Neural progenitor cell (in vitro differentiated cells): ENCODE measurements at regions not wholly inside any gene's neighbourhood (a gene's known extent, or its start where the extent isn't known, plus 50 kb on each side); places are given as distances from the start of the nearest gene placed in this dataset.

ENCODE experiments used
- DNase-seq: peaks from one replicate; pipeline ENCODE4 v3.0.0-alpha.2; 2016; ENCODE audit warnings: low spot score
- H2AFZ ChIP-seq: fragments of 200-600 bp; sonication (generic); replicated peaks from 2 replicates; pipeline ENCODE4 v1.6.1; 2016; ENCODE audit warnings: antibody characterized with exemption
- H3F3A ChIP-seq: fragments of 200-600 bp; sonication (generic); 2 replicates; pipeline ENCODE4 v1.6.1; 2016; ENCODE audit warnings: antibody characterized with exemption, low read depth
- H3K27ac ChIP-seq: fragments of 200-600 bp; sonication (generic); 2 replicates; pipeline ENCODE4 v1.5.1; 2016; ENCODE audit warnings: mild to moderate bottlenecking
- H3K27me3 ChIP-seq: fragments of 200-600 bp; sonication (generic); 2 replicates; pipeline ENCODE4 v1.6.1; 2016; ENCODE audit warnings: mild to moderate bottlenecking, moderate library complexity
- H3K36me3 ChIP-seq: fragments of 200-600 bp; sonication (generic); 2 replicates; pipeline ENCODE4 v1.5.1; 2016
- H3K4me1 ChIP-seq: fragments of 200-600 bp; sonication (generic); 2 replicates; pipeline ENCODE4 v1.6.1; 2016; ENCODE audit warnings: mixed run types
- H3K4me2 ChIP-seq: fragments of 200-600 bp; sonication (generic); 2 replicates; pipeline ENCODE4 v1.6.1; 2016
- H3K4me3 ChIP-seq: fragments of 200-600 bp; sonication (generic); 2 replicates; pipeline ENCODE4 v1.5.1; 2016
- H3K79me2 ChIP-seq: fragments of 200-600 bp; sonication (generic); 2 replicates; pipeline ENCODE4 v1.6.1; 2016; ENCODE audit warnings: low read depth
- H3K9ac ChIP-seq: fragments of 200-600 bp; sonication (generic); 2 replicates; pipeline ENCODE4 v1.6.1; 2016
- H3K9me3 ChIP-seq: fragments of 200-600 bp; sonication (generic); 2 replicates; pipeline ENCODE4 v1.5.1; 2016; ENCODE audit warnings: low read depth
- H4K20me1 ChIP-seq: fragments of 200-600 bp; sonication (generic); 2 replicates; pipeline ENCODE4 v1.6.1; 2016; ENCODE audit warnings: low read depth
- H3K27ac Mint-ChIP-seq: 3 replicates; pipeline ENCODE4 v1.8.0; 2021; ENCODE audit warnings: mixed read lengths
- H3K27me3 Mint-ChIP-seq: 2 replicates; pipeline ENCODE4 v1.8.0; 2022; ENCODE audit warnings: low read depth, mild to moderate bottlenecking, inconsistent platforms, moderate library complexity, mixed read lengths; ENCODE audit not compliant: insufficient read depth
- H3K36me3 Mint-ChIP-seq: 3 replicates; pipeline ENCODE4 v1.8.0; 2021; ENCODE audit warnings: mixed read lengths
- H3K4me1 Mint-ChIP-seq: 3 replicates; pipeline ENCODE4 v1.8.0; 2021; ENCODE audit warnings: mixed read lengths
- H3K4me3 Mint-ChIP-seq: 3 replicates; pipeline ENCODE4 v1.8.0; 2021; ENCODE audit warnings: mild to moderate bottlenecking, moderate library complexity, mixed read lengths
- H3K9me3 Mint-ChIP-seq: 3 replicates; pipeline ENCODE4 v1.8.0; 2020; ENCODE audit warnings: mixed read lengths
- EZH2 ChIP-seq: fragments of 200-600 bp; sonication (generic); IDR thresholded peaks from 2 replicates; pipeline ENCODE4 v1.6.1; 2017; ENCODE audit warnings: antibody characterized with exemption, mild to moderate bottlenecking, moderate library complexity
- EZH2phosphoT487 ChIP-seq: fragments of 200-600 bp; sonication (generic); IDR thresholded peaks from 2 replicates; pipeline ENCODE4 v1.6.1; 2017; ENCODE audit warnings: antibody characterized with exemption
- TF ChIP-seq, protein P1 (sequence below): fragments of 200-600 bp; sonication (generic); IDR thresholded peaks from 2 replicates; pipeline ENCODE4 v1.5.1; 2017; ENCODE audit warnings: antibody characterized with exemption, mild to moderate bottlenecking

DNA sequence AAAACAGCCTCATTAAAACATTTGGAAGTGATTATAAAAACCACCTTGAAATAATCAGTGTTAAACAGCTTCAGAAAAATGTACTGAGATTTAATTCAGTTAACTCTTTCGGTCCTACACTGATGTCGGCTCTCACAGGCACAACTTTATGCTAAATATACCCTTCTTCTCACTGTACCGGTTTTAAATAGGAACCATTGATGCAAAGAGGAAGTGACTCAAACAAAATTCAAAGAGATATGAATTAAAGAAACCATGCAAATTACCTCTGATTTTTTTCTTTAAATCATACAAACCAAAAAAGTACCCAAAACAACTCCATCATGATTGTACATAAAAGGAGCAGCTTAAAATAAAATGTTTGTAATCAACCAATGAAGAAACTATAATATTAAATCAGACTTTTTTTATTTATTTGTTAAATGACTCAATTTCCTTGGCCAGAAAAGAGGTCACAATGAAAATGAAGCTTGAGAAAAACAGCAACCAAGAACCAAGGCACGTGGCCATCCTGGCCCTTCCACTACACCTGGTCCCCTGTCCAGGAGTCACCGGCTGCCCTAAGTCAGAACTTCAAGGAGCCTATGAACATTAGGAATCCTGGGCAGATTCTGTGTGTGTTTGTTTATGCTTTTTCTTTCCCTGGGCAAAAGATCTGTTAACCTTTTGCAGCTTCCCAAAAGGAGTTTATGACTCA, 73.0 kb upstream of the CABCOCO1 start:
- Mint-ChIP-seq H3K9me3 (no peaks in the 10 kb centered on the region), H3K36me3 (no peaks in the 10 kb centered on the region), H3K4me1 (peaks cover 4% of the 10 kb centered on the region), H3K4me3 (no peak overlapping the region), H3K27ac (no peak overlapping the region), H3K27me3 (no peaks in the 10 kb centered on the region)
- Histone ChIP-seq H2AFZ (no peak overlapping the region), H4K20me1 (no peaks in the 10 kb centered on the region), H3K27ac (no peak overlapping the region), H3K27me3 (no peaks in the 10 kb centered on the region), H3K4me2 (no peak overlapping the region), H3K36me3 (no peaks in the 10 kb centered on the region), H3K4me1 (no peaks in the 10 kb centered on the region), H3K79me2 (no peaks in the 10 kb centered on the region), H3K4me3 (no peak overlapping the region), H3K9ac (no peak overlapping the region), H3F3A (no peaks in the 10 kb centered on the region), H3K9me3 (no peaks in the 10 kb centered on the region)
- no peak for DNase-seq
- TF ChIP-seq, protein P1, sequence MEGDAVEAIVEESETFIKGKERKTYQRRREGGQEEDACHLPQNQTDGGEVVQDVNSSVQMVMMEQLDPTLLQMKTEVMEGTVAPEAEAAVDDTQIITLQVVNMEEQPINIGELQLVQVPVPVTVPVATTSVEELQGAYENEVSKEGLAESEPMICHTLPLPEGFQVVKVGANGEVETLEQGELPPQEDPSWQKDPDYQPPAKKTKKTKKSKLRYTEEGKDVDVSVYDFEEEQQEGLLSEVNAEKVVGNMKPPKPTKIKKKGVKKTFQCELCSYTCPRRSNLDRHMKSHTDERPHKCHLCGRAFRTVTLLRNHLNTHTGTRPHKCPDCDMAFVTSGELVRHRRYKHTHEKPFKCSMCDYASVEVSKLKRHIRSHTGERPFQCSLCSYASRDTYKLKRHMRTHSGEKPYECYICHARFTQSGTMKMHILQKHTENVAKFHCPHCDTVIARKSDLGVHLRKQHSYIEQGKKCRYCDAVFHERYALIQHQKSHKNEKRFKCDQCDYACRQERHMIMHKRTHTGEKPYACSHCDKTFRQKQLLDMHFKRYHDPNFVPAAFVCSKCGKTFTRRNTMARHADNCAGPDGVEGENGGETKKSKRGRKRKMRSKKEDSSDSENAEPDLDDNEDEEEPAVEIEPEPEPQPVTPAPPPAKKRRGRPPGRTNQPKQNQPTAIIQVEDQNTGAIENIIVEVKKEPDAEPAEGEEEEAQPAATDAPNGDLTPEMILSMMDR, result no peak
- TF ChIP-seq EZH2phosphoT487 (no peak), EZH2 (no peak)

DNA sequence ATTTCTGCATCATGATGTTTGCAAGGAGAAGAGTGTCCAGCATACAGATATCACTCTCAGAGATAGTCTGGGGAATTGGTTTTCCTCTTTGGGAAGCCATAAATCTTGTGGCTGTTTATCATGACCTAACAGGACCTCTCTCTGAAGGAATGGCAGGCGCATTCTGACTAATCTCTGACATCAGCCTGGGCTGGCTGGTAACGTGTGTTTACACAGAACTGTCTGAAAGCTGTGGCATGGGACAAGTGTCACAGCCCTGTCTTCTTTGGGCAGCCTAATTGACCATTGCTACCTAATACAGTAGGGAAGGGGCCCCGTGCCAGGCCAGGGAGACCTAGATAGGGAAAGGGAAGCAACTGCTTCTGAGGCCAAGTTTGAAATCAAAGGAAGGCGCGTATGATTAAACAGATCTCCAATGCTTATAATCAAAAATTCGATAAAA, 73.9 kb upstream of the CABCOCO1 start:
- no peaks in the 10 kb centered on the region for H3K4me1 Mint-ChIP-seq
- no peaks in the 10 kb centered on the region for H4K20me1 ChIP-seq
- TF ChIP-seq, protein P1, result no peak
- TF ChIP-seq EZH2, result no peak
- TF ChIP-seq EZH2phosphoT487, result no peak
- no peak overlapping the region for H3K27ac ChIP-seq
- H3K27me3 Mint-ChIP-seq, result no peaks in the 10 kb centered on the region
- H3K4me1 ChIP-seq, result no peaks in the 10 kb centered on the region
- H3K4me3 Mint-ChIP-seq, result no peak overlapping the region
- H3K4me2 ChIP-seq, result no peak overlapping the region
- H3K9me3 ChIP-seq, result no peaks in the 10 kb centered on the region
- no peak for DNase-seq
- H3F3A ChIP-seq, result no peaks in the 10 kb centered on the region
- no peak overlapping the region for H2AFZ ChIP-seq
- no peaks in the 10 kb centered on the region for H3K79me2 ChIP-seq
- H3K27ac Mint-ChIP-seq, result no peak overlapping the region
- no peaks in the 10 kb centered on the region for H3K27me3 ChIP-seq
- no peaks in the 10 kb centered on the region for H3K9me3 Mint-ChIP-seq
- H3K36me3 Mint-ChIP-seq, result no peaks in the 10 kb centered on the region
- H3K36me3 ChIP-seq, result no peaks in the 10 kb centered on the region
- H3K4me3 ChIP-seq, result no peak overlapping the region
- no peak overlapping the region for H3K9ac ChIP-seq

DNA sequence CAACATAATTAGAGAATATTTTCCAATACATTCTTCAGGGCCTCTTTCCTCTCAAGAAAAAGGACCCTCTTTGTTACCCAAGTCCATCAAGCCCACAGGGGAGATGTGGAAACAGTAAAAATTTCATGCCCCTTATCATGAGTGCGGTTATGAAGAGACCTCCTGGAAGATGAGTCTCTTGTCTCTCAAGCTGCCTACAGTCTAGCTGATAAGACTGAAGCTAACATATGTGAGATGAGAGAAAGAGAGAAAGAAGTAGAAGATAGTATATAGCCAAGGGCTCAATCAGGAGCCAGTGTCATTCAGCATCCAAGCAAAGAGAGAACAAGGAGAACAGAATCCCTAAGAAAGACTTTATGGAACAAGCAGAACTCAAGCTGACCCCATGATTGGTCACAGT, 75.9 kb upstream of the CABCOCO1 start:
- Mint-ChIP-seq H3K27ac (no peak overlapping the region), H3K4me1 (no peaks in the 10 kb centered on the region), H3K9me3 (no peaks in the 10 kb centered on the region), H3K4me3 (no peak overlapping the region), H3K36me3 (no peaks in the 10 kb centered on the region), H3K27me3 (no peaks in the 10 kb centered on the region)
- H3K4me1 ChIP-seq, result no peaks in the 10 kb centered on the region
- H3K9ac ChIP-seq, result no peak overlapping the region
- H2AFZ ChIP-seq, result no peak overlapping the region
- H3K4me2 ChIP-seq, result no peak overlapping the region
- H3K36me3 ChIP-seq, result no peaks in the 10 kb centered on the region
- H3K27me3 ChIP-seq, result no peaks in the 10 kb centered on the region
- no peaks in the 10 kb centered on the region for H4K20me1 ChIP-seq
- H3K79me2 ChIP-seq, result no peaks in the 10 kb centered on the region
- no peak for DNase-seq
- no peaks in the 10 kb centered on the region for H3K9me3 ChIP-seq
- H3F3A ChIP-seq, result no peaks in the 10 kb centered on the region
- H3K27ac ChIP-seq, result no peak overlapping the region
- no peak overlapping the region for H3K4me3 ChIP-seq
- TF ChIP-seq EZH2 (no peak), EZH2phosphoT487 (no peak)
- TF ChIP-seq, protein P1, result no peak
